NOMO-1 (cell line): ENCODE measurements at regions not wholly inside any gene's neighbourhood (a gene's known extent, or its start where the extent isn't known, plus 50 kb on each side); places are given as distances from the start of the nearest gene placed in this dataset.
"Not testable (repeated sequence)": the region's sequence is repeated elsewhere in the genome, so short reads cannot be mapped to it uniquely, and the experiment has no call there.

ENCODE experiments used
- DNase-seq, 2 experiments: peaks; one replicate each; lab custom pipeline; 2025; ENCODE audit not compliant: unreplicated experiment in 2 of 2; lab: John Stamatoyannopoulos, UW

- no peak for DNase-seq
Measured at GRCh38 chr10:90226517-90226916, 525.1 kb downstream of the KIF20B start.

GRCh38 chr10:90227217-90227656 lies 525.8 kb downstream of the KIF20B start:
- DNase-seq, result no peak

- DNase-seq, result no peak
Measured at GRCh38 chr10:90227786-90228185, 526.4 kb downstream of the KIF20B start.

GRCh38 chr10:90229486-90229885 lies 528.1 kb downstream of the KIF20B start:
- no peak for DNase-seq

GRCh38 chr10:90233805-90234204 lies 532.4 kb downstream of the KIF20B start:
- not testable (repeated sequence) for DNase-seq

- no peak for DNase-seq
Measured at GRCh38 chr10:90245623-90246022, 544.2 kb downstream of the KIF20B start.

- not testable (repeated sequence) for DNase-seq
Measured at GRCh38 chr10:90250784-90251183, 549.4 kb downstream of the KIF20B start.

- DNase-seq, result peak in 1 of 2 experiments; percentile 20
Measured at GRCh38 chr10:90269699-90270098, 568.3 kb downstream of the KIF20B start.

GRCh38 chr10:90274721-90275468 lies 573.5 kb downstream of the KIF20B start:
- DNase-seq, result no peak

- no peak for DNase-seq
Measured at GRCh38 chr10:90276894-90277475, 575.6 kb downstream of the KIF20B start.

- DNase-seq, result no peak
Measured at GRCh38 chr10:90286406-90286805, 571.4 kb downstream of the HTR7 start.

- no peak for DNase-seq
Measured at GRCh38 chr10:90286941-90287340, 570.9 kb downstream of the HTR7 start.

- DNase-seq, result peak; percentile 26 to 75
Measured at GRCh38 chr10:90288391-90288933, 569.4 kb downstream of the HTR7 start.

- DNase-seq, result peak; percentile 13 to 43
Measured at GRCh38 chr10:90289037-90289436, 568.8 kb downstream of the HTR7 start.

GRCh38 chr10:90293616-90294015 lies 564.2 kb downstream of the HTR7 start:
- no peak for DNase-seq

- DNase-seq, result not testable (repeated sequence)
Measured at GRCh38 chr10:90294821-90295540, 562.9 kb downstream of the HTR7 start.

- peak; percentile 2 to 16 for DNase-seq
Measured at GRCh38 chr10:90302031-90302430, 555.8 kb downstream of the HTR7 start.

- DNase-seq, result no peak
Measured at GRCh38 chr10:90302758-90303481, 554.9 kb downstream of the HTR7 start.

GRCh38 chr10:90304533-90304932 lies 553.3 kb downstream of the HTR7 start:
- no peak for DNase-seq

- no peak for DNase-seq
Measured at GRCh38 chr10:90306187-90306586, 551.7 kb downstream of the HTR7 start.

- DNase-seq, result no peak
Measured at GRCh38 chr10:90308223-90308622, 549.6 kb downstream of the HTR7 start.
